Bronchial epithelial cell (primary cell): ENCODE measurements at regions not wholly inside any gene's neighbourhood (a gene's known extent, or its start where the extent isn't known, plus 50 kb on each side); places are given as distances from the start of the nearest gene placed in this dataset.

Experiments used
- DNase-seq: peaks from one replicate; pipeline ENCODE4 v3.0.0-alpha.2; 2010; ENCODE audit warnings: low read depth
- FAIRE-seq: peaks from 2 replicates; lab custom pipeline; 2011; peaks lifted over from hg19 to GRCh38; lab: Jason Lieb, UNC
- H3K27me3 ChIP-seq: 2 replicates; pipeline ENCODE4 v1.5.1; 2011; ENCODE audit warnings: low read length; ENCODE audit not compliant: control insufficient read depth, insufficient read depth
- H3K36me3 ChIP-seq: 2 replicates; pipeline ENCODE4 v1.5.1; 2011; ENCODE audit warnings: low read length; ENCODE audit not compliant: control insufficient read depth, insufficient read depth
- H3K4me3 ChIP-seq: 2 replicates; pipeline ENCODE4 v1.5.1; 2011; ENCODE audit warnings: mild to moderate bottlenecking, low read depth, low read length, control low read depth
- CTCF ChIP-seq: IDR thresholded peaks from 2 replicates; pipeline ENCODE4 v1.5.1; 2011; ENCODE audit warnings: mild to moderate bottlenecking, moderate library complexity, low read length, control low read depth, inconsistent platforms; ENCODE audit not compliant: insufficient read depth, severe bottlenecking

DNA sequence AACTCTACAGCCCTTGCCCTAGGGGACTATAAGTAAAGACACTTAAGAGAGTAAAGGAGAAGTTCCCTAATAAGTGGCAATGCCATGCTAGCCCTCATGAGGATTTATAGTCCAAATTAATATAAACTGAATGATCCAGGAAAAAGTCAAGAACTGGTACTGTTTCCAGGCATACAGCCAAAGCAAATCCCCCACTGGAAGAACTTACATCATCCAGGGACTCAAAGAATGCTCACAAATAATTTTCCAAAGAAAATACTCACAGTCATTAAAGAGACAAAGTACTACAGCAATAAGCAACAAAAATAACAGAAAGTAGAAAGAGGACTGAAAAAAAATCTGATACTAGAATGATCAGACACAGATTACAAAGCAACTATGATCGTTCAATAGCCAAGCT, 79.7 kb upstream of the RAP1B start:
- FAIRE-seq, result no peak
- TF ChIP-seq CTCF, result no peak
- Histone ChIP-seq H3K36me3 (no peaks in the 10 kb centered on the region), H3K4me3 (no peak overlapping the region), H3K27me3 (no peaks in the 10 kb centered on the region)
- no peak for DNase-seq

DNA sequence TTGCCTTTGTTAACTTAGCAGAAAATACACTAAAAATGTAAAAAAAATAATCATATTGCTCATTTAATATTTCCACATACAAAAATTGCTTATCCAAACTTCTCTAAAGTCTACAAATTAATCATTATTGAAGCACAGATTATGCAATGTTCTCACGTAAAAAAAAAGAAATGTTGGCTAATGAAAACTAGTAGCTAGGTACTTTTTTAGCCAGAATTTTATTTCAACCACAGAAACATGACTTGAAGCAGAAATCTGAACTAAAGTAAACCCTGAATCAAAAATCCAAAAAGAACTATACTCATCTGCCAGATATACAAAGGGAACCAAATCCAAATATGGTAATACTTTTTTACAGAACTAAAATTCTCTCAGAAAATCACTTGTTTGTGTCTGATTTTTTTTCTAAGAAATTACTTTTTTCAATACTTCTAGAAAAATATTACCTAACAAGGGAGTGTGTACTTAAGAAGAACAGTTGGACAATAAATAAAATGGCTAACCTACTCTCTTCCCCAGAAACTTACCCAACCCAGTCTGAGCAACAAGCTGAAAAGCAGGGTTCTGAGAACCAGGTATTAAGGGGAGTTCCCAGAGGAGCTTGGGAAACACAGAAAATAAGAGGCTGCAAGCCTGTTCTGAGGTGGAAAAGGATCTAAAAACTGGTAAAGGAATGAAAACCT, 78.4 kb upstream of the RAP1B start:
- Histone ChIP-seq H3K27me3 (no peaks in the 10 kb centered on the region), H3K4me3 (no peak overlapping the region), H3K36me3 (no peaks in the 10 kb centered on the region)
- no peak for TF ChIP-seq CTCF
- DNase-seq, result no peak
- FAIRE-seq, result no peak

- FAIRE-seq (no peak), DNase-seq (no peak)
- Histone ChIP-seq H3K4me3 (no peak overlapping the region), H3K36me3 (no peaks in the 10 kb centered on the region), H3K27me3 (no peaks in the 10 kb centered on the region)
- TF ChIP-seq CTCF, result no peak
Measured at GRCh38 chr12:68532887-68533248, 77.8 kb upstream of the RAP1B start.

DNA sequence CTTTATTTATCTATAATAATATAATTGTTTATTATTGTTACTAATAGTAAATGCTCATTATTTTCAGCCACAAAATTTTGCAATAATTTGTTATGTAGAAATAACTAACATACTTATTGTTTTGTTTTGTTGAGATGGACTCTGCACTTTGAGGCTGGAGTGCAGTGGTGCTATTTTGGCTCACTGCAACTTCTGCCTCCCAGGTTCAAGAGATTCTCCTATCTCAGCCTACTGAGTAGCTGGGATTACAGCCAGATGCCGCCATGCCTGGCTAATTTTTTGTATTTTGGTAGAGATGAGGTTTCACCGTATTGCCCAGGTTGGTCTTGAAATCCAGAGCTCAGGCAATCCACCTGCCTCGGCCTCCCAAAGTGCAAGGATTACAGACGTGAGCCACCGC, 76.6 kb upstream of the RAP1B start:
- FAIRE-seq (no peak), DNase-seq (no peak)
- TF ChIP-seq CTCF, result no peak
- Histone ChIP-seq H3K36me3 (no peaks in the 10 kb centered on the region), H3K4me3 (no peak overlapping the region), H3K27me3 (no peaks in the 10 kb centered on the region)

DNA sequence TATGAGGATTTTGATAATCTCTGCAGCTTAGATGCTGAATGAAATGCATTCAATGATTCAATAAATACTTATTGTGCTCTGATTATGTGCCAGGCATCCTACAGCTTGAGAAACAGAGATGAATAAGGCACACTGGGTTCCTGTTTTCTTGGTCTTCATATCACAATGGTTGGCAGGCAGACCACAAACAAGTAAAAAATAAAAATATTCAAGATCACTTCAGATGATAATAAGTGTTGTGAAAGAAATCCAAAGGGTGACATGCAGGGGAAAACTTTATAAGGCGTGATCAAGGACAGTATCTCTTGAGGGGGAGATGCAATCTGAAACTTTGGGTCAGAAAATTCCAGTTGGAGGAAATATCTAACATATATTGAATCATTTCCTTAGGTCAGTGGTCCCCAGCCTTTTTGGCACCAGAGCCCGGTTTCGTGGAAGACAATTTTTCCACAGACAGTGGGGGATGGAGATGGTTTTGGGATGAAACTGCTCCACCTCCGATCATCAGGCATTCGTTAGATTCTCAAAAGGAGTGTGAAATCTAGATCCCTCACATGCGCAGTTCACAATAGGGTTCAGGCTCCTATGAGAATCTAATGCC, 73.7 kb upstream of the RAP1B start:
- no peaks in the 10 kb centered on the region for H3K27me3 ChIP-seq
- no peak for FAIRE-seq
- H3K4me3 ChIP-seq, result no peak overlapping the region
- no peak for TF ChIP-seq CTCF
- DNase-seq, result no peak
- H3K36me3 ChIP-seq, result no peaks in the 10 kb centered on the region

DNA sequence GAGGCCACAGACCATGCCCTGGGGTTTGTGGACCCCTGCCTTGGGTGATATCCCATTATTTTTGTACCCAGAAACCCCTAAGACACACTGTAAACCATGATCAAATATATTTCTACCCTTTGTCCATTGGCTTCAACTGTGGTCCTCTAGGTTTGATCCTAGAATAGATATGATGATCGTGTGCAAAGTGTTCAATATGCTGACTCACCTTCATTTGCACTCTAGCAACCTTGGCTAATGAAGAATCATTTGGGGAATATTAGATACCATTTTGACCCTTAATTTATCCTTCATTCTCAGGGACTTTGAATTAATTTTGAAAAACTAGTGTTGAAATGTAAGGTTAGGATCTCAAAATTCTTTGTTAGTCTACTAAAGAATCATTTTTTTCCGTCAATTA, 73.1 kb upstream of the RAP1B start:
- no peak for DNase-seq
- no peak for TF ChIP-seq CTCF
- H3K36me3 ChIP-seq, result no peaks in the 10 kb centered on the region
- no peak overlapping the region for H3K4me3 ChIP-seq
- no peak for FAIRE-seq
- H3K27me3 ChIP-seq, result no peaks in the 10 kb centered on the region
